Dermis microvascular lymphatic vessel endothelial cell (primary cell): ENCODE measurements at regions not wholly inside any gene's neighbourhood (a gene's known extent, or its start where the extent isn't known, plus 50 kb on each side); places are given as distances from the start of the nearest gene placed in this dataset.
"Not testable (repeated sequence)": the region's sequence is repeated elsewhere in the genome, so short reads cannot be mapped to it uniquely, and the experiment has no call there.

ENCODE experiments used
- DNase-seq, 2 donors: peaks; one replicate each; pipeline versions ENCODE4 v3.0.0 to v3.0.0-alpha.2; 2010; ENCODE audit warnings: low read depth in 2 of 2

DNA sequence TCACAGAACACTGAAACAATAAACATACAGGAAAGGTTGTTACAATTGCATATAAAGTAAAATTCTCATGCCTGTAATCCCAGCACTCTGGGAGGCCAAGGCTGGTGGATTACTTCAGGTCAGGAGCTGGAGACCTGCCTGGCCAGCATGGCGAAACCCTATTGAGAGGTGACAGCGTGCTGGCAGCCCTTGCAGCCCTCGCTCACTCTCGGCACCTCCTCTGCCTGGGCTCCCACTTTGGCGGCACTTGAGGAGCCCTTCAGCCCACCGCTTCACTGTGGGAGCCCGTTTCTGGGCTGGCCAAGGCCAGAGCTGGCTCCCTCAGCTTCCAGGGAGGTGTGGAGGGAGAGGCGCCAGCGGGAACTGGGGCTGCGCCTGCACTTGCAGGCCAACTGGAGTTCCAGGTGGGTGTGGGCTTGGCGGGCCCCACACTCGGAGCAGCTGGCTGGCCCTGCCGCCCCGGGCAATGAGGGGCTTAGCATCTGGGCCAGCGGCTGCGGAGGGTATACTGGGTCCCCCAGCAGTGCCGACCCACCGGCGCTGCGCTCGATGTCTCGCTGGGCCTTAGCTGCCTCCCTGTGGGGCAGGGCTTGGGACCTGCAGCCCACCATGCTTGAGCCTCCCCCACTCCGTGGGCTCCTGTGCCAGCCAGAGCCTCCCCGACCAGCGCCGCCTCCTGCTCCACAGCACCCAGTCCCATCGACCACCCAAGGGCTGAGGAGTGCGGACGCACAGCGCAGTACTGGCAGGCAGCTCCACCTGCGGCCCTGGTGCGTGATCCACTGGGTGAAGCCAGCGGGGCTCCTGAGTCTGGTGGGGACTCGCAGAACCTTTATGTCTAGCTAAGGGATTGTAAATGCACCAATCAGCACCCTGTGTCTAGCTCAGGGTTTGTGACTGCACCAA is 51.5 kb upstream of the MBNL1 start:
- not testable (repeated sequence) for DNase-seq

DNA sequence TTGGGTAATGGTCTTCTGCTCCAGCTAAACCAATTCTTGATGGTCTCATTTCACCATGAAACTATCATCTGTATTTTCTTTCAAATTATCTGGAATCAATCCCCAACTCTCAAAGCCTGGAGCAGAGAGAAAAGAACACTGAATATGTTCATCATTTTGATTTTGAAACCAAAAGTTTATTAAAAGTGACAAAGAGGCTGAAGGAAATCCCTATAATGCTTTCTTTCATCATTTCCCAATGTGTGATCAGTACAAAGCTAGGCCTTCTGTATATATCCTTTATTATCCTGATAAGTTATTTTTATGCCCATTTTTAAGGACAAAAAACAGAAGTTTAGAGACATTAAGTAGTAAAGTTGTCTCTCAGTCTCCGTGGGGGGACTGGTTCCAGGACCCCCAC is 50.1 kb upstream of the MBNL1 start:
- DNase-seq, result no peak
